ENCODE measurements at regions not wholly inside any gene's neighbourhood (a gene's known extent, or its start where the extent isn't known, plus 50 kb on each side); places are given as distances from the start of the nearest gene placed in this dataset.

GRCh38 chr3:105187344-105187743, 179.4 kb upstream of the ALCAM start (continued):
- TF ChIP-seq FOSL1 (IDR thresholded peaks at IDR 0.05; ENCODE audit: insufficient read depth, low read depth, low read length) (no peak), POLR2AphosphoS5 (IDR thresholded peaks at IDR 0.05; ENCODE audit: low read depth, low read length) (no peak), PHF8 (conservative IDR thresholded peaks at IDR 0.05; ENCODE audit: low read depth, low read length) (no peak), RAD21 (IDR thresholded peaks at IDR 0.05 in 1 of 2, conservative IDR thresholded peaks at IDR 0.05 in 1 of 2; ENCODE audit: low read depth in 2 of 2, low read length in 2 of 2) (no peak)
